GM21381 (cell line): ENCODE measurements at regions not wholly inside any gene's neighbourhood (a gene's known extent, or its start where the extent isn't known, plus 50 kb on each side); places are given as distances from the start of the nearest gene placed in this dataset.

Source experiments
- ATAC-seq: cut with Tn5 transposase; IDR thresholded peaks from one replicate; pipeline ENCODE4 v1.9.1; 2021; ENCODE audit warnings: mild to moderate bottlenecking, moderate library complexity; ENCODE audit not compliant: unreplicated experiment

DNA sequence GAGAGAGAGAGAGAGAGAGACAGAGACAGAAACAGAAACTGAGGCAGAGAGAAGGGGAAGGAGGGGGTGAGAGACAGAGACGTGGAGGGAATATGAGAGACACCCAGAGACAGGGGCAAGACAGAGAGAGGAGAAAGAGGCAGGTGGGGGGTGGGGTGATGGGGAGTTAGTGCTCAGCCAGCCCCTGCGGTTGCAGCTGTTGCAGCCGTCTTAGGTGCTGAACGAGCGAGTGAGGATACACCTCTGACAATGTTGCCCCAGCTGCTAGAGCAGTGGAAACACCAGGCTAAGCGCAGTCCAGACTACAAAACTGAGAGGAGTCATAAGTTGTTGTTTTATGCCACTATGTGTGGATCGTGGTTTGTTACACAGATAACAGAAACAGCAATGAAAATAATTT, 328.2 kb upstream of the SHH start:
- no peak for ATAC-seq

DNA sequence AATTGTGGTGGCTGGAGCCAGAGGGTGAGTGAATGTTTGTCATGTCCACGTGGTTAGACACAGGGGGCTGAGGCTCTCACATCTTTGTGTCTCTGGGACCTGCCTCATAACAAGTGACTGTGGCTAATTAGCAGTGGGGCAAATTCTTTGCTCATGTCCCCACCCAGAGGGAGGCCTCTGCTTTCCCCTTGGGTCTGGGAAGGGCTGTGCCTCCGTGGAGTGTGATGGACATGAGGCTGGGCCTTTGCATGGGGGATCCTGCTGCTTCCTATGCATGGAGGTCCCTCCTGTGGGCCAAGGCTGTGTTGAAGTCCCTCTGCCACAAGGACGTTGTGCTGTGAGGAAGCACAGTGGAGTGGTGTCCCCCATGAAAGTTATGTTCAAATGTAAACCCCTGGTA, 327.4 kb upstream of the SHH start:
- no peak for ATAC-seq

DNA sequence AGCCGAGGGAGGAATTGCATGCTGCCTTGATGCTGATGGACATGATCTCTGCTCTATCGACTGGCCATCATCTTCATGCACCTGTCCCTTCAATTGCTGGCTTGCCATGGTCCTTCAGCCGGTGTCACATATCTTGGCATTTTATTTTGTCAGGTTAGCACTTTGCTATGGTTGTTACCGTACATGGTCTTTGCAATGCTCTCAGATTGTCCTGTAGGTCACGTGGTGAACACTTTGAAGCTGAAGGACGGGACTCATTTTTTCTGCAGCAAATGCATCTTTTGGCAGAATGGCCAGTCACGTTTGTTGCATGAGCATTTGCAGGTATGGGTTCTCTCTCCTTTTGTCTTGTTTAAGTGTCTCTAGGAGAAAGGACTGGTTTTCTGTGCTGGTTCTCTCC, 326.8 kb upstream of the SHH start:
- no peak for ATAC-seq

DNA sequence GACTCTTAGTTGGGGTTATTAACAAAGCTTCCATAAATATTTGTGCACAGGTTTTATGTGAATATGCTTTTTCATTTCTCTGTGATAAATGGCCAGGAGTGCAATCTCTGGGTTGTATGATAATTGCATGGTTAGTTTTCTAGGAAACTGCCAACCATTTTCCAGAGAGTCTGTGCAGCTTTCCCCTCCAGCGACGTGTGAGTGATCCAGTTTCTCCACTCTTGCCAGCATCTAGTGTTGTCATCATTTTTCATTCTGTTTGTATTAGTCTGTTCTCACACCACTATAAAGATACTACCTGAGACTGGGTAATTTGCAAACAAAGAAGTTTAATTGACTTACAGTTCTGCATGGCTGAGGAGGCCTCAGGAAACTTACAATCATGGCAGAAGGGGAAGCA, 319.6 kb upstream of the SHH start:
- no peak for ATAC-seq

DNA sequence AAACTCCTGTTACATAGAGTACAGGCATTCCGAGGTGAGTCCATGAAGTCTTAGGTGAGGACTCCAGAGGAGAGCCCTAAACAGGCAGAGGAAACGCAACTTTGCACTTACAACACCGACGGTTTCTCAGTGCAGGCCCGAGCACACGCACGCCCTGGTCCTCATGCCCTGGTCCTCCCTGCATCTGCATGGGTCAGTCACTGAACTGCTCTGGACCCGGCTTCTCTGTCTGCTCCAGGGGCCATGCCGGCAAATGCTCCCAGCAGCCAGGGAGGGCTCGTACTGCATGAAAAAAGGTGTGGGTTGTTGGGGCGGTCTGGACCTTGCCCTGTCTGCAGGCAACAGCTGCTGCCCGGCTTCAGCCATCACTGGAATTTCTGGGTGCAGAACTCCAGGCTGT, 317.3 kb upstream of the SHH start:
- no peak for ATAC-seq

DNA sequence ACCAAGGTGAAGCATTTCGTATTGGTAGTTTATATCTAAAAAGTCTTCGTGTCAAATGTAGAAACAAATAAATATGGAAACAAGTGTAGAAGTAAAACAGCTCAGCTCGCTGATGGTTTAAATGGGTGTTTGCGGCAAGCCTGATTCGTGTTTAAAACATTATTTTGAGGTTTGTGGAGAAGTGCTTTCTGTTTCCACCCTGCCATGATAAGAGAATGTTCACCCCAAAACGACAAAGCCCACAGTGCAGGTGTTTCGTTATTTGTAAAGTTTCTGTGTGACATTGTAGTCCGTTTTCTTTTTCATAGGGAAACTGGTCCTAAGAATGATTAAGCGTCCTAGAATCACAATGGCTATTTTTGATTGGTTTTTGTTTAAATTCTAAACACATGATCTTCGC, 316.2 kb upstream of the SHH start:
- ATAC-seq: no peak

DNA sequence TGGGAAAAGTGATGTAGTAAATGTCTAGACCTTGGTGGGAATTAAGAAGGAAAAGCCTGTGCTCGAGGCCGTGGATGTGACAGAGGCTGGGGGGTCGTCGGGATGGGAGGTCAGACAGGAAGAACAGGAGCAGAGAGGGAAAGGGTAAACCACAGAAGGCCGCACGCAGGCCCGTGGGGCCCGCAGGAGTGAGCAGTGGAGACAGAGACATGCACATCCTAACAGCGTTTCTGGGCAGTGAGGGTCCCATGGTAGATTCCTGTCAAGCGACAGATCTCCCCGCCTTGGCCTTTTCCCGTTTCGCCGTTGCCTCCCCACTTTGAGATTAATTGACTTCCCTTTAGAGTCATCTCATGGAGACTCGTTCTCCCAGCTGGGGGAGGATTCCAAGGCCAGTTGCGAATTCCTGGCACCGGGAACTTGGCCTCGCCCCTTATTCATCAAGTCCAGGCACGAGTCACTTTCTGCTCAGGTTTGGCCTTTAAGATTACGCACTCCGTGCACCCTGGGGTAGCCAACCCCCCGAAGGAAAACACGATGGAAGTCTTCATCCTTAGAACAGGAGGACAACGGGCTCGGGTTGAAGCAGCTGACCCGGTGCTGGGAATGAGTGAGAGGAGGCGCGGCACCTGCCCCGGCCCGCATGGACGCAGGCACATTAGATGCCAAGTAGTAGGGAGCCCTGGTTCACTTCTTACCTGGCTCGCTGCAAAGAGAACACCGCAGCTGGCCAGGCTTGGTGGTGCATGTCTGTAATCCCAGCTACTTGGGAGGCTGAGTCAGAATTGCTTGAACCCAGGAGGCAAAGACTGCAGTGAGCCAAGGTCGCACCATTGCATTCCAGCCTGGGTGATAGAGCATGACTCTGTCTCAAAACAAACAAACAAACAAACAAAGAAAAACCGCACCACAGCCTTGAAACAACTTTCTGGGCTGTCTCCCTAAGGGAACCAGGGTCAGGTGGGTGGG, 315.2 kb upstream of the SHH start:
- no peak for ATAC-seq

DNA sequence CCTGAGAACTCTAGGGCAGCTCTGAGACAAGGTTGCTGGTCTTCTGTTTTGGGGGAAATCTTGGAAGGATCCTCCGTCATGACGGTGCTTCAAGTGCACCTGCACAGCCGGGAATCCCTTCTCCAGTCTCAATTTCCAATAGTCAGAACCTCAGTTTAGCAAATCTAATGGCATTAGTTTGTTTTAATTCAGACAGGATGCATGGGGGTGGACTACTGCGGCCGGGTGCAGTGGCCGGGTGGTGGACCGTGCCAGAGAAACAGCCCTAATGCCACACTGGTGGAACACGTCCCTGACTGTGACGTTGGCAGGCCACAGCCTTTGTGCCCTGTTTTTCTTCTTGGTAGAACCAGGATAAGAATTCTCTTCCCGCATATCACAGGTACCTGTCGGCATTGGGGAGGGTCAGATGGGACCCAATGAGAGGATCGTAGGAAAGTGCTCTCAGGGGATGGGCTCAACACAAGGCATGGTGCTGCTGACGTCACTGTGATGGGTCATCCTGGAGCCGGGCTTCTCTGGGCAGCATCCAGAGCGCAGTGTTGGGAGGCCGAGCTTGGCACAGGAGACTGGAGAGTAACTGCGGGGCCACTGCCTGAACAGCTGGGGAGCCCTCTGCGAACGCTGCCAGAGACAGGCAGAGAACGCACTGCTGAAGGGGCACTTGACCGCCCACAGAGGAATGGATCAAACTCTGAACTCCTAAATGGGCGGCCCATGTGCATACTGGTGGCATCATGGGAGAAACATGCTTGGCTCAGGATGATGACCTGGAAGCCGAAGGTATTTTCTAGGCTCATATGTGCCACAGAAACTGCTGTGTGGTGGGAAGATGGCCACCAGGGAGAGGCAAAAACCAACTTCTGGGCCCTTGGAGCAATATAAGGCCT, 313.8 kb upstream of the SHH start:
- no peak for ATAC-seq

DNA sequence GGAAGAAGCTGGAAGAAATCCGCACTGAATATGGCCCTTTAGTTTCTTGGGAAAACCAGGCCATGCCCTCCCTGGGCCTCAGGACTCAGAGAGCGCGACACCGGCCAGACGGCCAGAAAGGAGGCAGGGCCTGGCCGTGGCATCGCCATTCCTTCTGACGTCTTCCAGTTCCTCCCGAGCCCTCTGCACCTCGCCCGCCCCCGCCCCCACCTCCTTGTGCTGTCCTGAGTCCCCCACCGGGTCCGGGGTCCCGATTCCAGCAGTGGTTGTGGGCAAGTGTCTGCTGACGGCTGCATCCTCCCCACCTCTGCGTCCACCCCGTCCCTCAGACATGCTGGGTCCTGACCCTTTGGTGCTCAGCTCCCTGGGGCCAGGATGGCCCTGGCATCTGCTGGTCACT, 312.1 kb upstream of the SHH start:
- ATAC-seq: no peak

DNA sequence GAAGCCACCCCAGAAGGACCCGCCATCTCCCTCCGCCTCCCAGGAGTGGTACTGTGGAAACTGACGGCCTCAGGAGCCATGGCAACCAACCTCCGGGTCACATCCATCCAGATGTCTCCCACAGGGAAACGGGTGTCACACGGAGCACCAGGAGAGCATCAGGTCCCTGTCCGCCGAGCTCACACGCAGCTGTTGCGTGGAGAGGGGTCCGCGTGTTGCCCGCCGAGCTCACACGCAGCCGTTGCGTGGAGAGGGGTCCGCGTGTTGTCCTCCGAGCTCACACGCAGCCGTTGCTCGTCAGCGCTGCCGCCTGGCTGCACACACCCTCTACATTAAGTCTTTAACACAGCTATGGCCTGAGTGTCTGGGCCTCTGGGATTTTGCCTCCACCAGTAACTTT, 311.1 kb upstream of the SHH start:
- no peak for ATAC-seq

DNA sequence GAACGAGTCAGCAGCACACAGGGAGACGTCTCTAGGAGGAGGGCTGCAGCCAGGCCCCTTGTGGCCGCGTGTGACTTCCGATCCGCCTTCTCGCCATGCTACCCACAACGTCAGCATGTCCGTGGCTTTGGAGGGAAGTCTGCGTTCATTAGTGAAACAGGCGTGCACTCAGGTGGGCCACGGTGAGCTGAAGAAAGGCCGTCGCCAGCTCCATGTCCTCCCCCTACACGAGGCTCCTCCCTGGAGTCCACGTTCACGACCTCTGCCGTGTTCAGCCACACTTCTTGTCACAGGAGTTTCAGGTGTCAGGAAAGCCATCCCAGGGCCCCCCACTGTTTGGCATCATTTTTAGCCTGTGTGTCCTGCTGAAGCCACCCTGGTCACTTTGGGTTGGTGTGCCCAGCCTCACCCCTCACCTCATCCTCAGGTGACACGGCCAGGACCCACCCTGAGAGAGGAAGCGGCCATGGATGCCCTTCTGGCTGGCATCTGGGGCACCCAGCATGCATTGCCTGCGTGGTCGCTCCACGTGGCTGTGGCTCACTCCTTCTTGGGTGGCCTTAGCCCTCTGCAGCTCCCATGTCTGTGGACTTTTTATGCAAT, 310.6 kb upstream of the SHH start:
- no peak for ATAC-seq

DNA sequence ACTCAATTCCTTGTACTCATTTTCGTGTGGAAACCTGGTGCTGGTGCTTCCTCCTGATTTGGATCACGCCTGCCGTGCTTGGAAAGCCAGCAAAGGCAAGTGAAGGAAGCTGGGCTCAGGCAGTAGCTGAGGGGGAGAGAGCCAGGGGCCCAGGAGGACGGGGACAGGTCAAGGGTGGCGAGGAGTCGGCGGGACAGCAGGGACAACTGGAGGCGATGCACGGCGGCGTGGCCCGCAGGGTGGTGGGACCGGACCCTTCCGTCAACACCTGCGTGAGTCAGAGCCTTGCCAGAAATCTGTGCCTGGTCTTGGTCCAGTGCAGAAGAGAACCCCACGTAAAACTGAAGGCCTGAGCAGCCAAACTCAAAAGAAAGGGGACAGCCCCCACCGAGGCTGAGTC, 309.7 kb upstream of the SHH start:
- no peak for ATAC-seq

DNA sequence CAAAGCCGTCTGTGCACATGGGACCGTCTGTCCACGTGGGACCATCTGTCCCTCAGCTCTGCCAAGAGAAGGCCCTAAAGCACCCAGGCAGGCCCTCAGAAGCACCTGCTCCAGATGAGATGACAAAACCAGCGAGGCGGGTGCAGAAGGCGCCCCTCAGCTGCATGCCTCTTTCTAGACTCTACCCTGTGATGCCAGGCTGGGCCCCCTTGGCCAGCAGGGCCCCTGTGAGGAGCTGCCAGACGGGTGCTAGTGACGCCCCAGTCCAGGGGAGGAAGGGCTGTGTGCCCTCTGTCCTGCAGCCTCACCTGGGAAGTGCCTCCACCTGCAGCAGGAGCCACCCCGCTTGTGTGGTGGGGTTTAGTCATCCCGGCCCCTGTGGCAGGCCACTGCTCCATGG, 309.2 kb upstream of the SHH start:
- no peak for ATAC-seq

DNA sequence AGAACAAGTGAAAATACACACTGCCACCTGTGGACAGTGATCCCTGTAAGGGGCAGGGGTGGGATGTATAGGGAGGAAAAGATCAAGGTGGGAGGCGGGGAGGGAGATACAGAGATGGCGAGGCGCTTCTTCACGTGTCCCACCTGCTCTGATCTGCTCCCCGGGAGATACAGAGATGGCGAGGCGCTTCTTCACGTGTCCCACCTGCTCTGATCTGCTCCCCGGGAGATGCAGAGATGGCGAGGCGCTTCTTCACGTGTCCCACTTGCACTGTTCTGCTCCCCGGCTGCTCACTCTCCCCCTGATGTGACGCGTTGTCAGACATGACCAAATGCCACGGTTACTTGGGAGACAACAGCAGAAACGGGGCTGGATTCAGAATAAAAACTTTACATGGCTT, 308.3 kb upstream of the SHH start:
- no peak for ATAC-seq

DNA sequence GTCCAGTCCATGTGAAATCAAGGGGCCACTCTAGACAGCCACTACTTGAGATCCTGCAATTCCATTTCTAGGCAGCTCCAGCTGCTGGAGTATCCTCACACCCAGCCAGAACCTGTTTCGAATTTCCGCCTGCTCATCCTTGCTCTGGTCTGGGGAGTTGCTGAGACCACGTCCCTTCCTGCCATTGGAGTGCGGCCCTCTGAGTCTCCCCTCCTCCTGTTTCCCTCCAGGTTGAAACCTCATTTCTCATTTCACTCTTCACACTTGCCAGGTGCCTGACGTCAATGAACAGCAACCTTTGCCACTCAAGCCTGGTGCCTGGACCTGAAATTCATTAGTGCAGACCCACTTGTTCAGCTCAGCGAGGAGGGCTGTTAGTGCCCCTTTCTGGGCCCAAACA, 307.5 kb upstream of the SHH start:
- no peak for ATAC-seq

DNA sequence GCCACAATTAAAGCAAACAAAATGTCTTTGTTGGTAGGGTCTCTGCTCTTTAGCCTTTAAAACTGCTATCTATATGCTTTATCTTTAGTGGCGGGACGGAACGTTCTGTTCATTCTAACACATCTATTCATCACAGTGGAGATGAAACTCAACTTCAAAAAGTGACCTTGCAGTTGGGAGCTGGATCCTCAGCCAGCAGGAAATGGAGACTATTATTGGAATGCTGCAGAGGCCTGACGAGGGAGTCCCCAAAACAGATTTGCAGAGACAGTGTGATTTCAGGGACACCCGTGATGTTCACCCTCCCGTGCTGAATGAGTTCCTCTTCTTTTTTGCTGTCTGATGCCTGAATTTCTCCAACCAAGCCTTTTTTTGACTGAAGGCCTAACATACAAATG, 306.0 kb upstream of the SHH start:
- no peak for ATAC-seq

DNA sequence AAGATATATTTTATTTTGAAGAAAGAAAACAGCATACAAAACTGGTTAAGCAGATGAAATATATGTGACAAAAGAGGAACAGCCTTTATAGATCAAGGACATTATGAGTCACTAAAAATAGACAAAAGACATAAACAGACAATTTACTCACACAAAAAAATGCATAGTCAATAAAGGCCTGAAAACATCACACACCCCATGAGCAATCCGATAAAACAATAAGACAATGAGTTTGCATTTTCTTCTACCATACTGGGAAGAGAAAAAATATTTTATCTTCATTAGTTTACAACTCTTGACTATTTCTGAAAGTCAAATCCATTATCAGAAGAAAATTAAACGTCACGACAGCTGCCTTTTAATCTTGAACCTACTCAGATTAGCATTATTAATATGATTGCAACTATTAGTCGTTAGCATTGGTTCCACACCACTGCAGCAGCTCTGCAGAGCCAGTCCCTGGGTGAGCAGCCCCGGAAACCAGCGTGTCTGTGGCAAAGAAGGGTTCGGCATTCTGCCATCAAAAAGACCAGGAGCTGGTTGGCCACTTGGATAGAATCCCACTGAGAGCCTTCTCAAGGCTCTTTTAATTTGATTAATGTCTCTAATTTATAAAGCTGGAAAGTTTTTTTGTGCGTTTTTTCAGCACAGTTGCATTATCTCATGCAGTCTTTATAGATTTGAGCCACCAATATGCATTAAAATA, 305.4 kb upstream of the SHH start:
- ATAC-seq: no peak

DNA sequence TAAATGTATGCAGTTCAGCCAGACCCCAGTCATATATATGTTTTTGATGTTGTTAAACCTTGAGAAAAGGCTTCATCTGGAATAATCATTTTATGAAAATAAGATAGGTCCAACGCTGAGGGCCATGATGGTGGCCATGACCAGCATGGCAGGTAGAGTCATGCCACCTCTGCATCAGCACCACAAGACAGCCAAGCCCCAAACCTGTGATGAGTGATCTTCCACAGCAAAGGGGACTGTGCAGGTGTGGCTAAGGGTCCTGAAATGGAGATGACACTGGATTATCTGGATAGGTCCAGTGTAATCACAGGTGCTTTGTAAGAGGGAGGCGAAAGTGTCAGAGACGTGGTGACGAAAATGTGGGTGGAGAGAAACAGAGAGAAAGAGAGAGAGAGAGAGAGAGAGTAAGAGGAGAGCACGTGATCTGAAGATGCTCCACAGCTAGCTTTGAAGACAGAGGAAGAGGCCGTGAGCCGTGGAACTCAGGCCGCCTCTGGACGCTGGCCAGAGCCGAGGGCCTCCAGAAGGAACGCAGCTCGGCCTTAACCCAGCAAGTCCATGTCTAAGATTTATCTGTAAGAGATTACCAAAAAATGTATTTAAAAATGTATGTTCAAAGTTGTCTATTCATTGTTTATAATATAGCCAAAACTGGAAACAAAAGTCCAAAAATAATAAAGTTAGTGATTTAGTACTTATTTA, 304.4 kb upstream of the SHH start:
- no peak for ATAC-seq

DNA sequence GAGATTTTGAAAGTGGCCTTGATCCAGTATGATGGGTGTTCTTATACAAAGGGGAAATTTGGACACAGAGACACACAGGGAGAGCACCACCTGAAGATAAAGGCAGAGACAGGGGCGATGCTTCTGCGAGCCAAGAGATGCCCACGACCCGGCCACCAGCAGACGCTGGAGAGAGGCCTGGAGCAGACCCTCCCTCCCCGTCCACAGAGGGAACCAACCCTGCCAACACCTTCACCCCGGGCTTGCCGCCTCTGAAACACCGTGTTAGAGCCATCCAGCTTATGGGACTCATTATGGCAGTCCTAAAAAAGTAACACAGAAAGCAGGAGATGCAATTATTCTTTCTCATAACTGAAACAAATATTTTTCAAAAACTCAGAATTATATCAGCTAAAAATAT, 303.3 kb upstream of the SHH start:
- no peak for ATAC-seq

DNA sequence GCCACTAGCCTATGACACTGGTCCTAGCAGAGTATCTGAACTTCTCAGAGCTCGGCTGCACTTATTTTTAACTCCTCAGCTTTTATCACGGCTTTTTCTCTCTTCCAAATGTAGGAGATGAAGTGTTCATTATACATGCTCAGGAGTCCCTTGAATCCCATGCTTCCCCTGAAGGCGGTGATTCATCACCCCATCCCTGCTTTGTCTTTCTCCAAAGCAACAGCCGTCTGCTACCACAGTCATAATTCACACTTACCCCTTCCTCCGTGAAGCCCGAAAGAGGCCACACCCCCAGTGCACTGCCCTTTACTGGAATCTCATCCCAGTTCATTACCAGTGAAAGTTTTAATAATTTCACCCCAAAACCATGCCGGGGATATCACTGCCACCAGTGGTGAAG, 301.5 kb upstream of the SHH start:
- no peak for ATAC-seq
